ENCODE measurements at regions not wholly inside any gene's neighbourhood (a gene's known extent, or its start where the extent isn't known, plus 50 kb on each side); places are given as distances from the start of the nearest gene placed in this dataset.

GRCh38 chr4:113849771-113850170 is 88.2 kb upstream of the CAMK2D start:
- DNase-seq (ENCODE audit: low read depth), result peak; percentile 46

DNA sequence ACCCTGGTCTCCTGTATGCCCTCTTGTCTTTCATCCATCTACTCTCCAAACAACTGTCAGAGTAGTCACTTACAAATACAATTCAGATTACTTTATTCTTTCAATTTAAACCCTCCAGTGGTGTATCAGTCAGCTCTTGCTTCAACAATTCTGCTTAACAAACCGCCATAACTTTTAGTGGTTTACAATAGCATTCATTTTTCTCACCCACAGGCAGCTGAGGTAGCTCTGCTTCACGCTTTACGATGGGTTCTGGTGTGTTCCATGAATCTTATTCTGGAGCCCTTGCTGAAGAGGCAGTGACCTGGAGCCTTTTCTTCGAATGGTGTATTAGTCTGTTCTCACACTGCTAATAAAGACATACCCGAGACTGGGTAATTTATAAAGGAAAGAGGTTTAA is 86.2 kb upstream of the CAMK2D start:
- no peak for DNase-seq (ENCODE audit: low read depth)

DNA sequence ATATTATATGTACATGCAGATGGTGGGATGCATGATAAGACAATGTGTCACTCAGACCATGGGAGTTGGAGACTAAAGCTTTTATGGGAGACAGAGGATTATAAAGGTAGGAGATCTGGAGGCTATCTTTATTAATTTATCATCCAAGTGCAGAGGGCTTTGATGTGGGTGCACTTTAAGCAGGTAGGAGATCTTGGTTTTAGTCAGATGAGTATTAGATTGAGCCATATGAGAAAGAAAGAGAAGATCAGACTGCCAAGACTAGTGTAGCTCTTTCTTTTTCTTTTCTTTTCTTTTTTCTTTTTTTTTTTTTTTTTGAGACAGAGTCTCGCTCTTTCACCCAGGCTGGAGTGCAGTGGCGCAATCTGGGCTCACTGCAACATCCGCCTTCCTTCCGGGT is 84.9 kb upstream of the CAMK2D start:
- no peak for DNase-seq (ENCODE audit: low read depth)

GRCh38 chr4:113845138-113845537 is 83.6 kb upstream of the CAMK2D start:
- no peak for DNase-seq (ENCODE audit: low read depth)

GRCh38 chr4:113844369-113844768 is 82.8 kb upstream of the CAMK2D start:
- DNase-seq (ENCODE audit: low read depth), result no peak

GRCh38 chr4:113840861-113841260 is 79.3 kb upstream of the CAMK2D start:
- no peak for DNase-seq (ENCODE audit: low read depth)

- no peak for DNase-seq (ENCODE audit: low read depth)
Measured at GRCh38 chr4:113838460-113838859, 76.9 kb upstream of the CAMK2D start.

- peak; percentile 80 for DNase-seq (ENCODE audit: low read depth)
Measured at GRCh38 chr4:113837397-113837796, 75.9 kb upstream of the CAMK2D start.

DNA sequence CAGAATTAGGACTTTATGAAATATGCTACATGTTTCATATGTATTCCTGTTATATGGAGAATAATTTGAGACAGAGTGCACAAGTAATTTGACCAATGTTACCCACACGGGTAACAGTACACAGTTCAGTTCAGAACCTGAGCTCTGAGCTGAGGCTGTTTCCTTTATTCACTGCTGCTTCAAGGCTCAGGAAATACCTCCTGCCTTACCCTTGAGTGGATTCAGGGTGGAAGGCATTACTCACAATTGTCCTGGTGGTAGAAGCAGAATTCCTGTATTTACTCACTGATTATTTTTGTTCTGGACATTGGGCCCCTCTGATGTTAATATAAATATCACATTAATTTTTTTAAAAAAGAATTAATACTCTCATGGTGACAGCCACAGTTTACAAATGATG is 73.5 kb upstream of the CAMK2D start:
- DNase-seq (ENCODE audit: low read depth), result peak; percentile 13

GRCh38 chr4:113834298-113834697 is 72.8 kb upstream of the CAMK2D start:
- no peak for DNase-seq (ENCODE audit: low read depth)

DNA sequence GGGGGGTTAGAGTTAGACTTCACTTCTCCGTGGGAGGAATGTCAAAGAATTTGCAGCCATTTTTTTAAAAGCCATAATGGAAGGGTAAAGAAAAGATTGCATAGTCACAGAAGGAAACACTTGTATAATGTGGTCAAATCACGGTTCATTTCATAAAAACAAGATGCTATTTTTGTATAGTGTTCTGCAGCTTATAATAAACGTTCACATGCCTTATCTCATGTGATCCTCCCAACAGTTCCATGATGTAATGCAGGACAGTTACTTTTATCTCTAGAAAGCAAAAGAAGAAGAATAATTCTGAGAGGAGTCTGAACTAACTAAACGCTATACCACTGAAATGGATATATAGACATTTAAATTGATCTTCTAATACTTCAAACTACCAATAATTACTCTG is 71.3 kb upstream of the CAMK2D start:
- DNase-seq (ENCODE audit: low read depth), result no peak

DNA sequence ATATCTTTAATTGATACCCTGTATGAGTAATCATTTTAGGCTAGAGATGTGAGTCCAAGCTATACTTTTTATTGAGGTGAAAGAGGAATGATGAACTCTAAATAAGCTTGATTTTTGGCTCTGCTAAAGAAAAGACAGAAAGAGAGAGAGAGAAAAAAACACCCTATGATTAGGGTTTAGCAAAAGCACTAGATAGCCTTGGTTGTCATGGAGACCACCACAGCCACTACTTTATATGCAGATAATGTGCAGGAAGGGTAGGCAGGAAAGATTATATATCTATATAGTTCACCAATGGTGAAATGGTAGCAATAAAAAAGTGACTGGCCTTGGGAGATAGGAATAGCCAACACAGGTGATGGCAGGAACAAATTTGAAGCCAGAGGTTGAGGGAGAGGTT is 69.9 kb upstream of the CAMK2D start:
- DNase-seq (ENCODE audit: low read depth), result no peak

- no peak for DNase-seq (ENCODE audit: low read depth)
Measured at GRCh38 chr4:113828702-113829101, 67.2 kb upstream of the CAMK2D start.

DNA sequence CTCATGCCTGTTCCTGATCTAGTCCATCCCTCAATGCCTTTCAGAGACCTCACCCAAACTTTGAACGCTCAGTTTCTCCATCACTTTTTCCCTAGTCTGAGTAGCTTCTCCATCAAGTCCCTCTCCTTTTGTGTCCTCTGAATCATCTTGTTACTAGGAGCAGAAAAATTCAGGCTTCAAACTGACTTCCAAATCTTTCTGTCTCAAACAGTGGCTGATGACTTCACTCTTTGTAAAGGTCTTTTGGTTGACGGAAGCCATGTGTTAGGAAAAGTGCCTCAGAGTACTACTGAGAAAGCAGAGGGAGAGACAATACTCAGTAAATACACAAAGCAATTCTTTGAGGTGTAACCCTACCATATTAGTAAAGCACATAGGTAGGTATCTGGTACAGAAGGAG is 65.7 kb upstream of the CAMK2D start:
- DNase-seq (ENCODE audit: low read depth), result no peak

DNA sequence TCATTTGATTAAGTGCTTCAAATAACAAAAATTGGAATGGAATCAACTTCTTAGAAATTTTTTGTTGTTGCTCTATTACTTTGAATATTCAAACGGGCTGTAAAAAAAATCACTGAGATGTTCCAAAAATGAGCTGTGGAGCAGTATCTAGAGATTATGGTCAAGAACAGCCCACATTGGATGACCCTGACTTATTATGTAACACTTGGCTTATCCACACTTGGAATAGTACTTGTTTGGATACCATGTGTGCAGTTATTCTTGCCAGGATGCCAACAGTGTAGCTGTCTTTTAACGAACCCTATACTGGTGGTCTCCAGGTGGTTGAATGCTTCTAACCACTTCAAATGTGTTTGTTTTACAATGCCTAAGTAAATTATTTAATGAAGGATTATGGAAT is 64.9 kb upstream of the CAMK2D start:
- DNase-seq (ENCODE audit: low read depth), result no peak

DNA sequence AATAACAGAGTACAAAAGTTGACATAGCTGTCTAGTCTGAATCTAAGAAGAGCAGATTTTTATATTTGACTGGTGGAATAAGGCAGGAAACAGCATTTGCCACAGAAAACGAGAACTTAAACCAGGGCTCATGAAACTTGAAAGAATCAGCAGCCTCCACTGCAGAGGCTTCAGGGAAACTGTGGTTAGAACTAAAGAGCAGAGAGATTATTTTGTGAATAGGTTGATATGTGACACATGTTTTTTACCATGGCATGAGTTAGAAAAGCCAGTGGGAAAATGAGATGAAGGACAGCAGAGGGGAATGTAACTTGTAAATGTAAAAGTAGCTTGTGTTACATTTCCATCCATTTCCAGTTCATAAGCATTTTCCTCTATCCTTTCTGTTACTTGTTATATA is 63.7 kb upstream of the CAMK2D start:
- no peak for DNase-seq (ENCODE audit: low read depth)

GRCh38 chr4:113824396-113824795 is 62.9 kb upstream of the CAMK2D start:
- DNase-seq (ENCODE audit: low read depth), result no peak

DNA sequence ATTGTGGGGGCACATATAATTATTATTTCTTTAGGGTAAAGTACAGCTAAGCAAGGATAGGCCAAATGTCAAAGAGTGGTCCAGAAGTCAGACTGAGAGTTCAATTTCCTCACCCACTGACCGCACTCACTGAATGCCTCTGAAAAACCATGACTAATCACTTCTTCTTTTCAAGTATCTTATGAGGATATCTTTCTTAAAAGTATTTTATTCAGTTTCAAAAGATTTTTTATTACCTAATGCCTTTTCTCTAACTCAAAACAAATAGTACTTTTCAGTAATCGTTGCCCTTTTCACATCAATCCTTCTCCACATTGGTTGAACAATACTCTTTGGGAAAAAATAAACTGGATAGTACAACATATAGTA is 61.7 kb upstream of the CAMK2D start:
- peak; percentile 20 for DNase-seq (ENCODE audit: low read depth)

GRCh38 chr4:113822555-113823290 is 61.2 kb upstream of the CAMK2D start:
- no peak for DNase-seq (ENCODE audit: low read depth)

DNA sequence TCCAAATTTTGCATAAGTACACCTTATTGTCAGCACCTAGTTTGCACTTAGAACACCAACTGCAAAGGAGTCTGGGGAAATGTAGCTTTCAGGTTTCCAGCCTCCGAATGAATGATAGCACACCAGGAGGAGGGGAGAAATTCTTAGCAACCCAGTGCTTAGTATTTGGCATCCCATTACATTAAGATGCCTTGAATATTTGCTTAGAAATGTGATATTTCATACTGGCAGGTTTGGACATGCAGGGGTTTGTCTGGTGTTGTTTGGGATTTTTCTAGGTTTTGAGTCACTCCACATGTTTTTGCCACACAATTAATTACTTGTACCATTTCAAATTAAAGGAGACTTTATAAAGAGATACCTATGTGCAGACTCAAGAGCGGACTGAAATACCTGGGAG is 60.3 kb upstream of the CAMK2D start:
- no peak for DNase-seq (ENCODE audit: low read depth)

DNA sequence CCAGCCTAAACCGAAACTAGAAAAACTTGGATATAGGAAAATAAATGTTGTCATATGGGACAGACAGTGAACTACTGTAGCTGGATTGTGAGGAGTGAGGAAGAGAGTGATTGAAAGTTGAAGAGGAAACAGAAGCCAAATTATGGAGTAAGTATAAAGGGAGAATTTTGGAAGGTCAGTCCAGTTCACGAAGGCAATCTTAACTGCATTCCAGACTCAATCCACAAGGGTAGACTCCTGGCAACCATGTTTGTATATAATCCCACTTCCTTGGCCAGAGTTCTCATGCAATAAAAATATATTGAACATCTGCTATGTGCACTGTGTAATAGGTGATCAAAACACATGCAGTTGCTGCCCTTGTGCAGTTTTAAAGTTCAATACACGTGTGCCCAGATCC is 58.6 kb upstream of the CAMK2D start:
- DNase-seq (ENCODE audit: low read depth), result no peak

- no peak for DNase-seq (ENCODE audit: low read depth)
Measured at GRCh38 chr4:113815826-113816225, 54.3 kb upstream of the CAMK2D start.

DNA sequence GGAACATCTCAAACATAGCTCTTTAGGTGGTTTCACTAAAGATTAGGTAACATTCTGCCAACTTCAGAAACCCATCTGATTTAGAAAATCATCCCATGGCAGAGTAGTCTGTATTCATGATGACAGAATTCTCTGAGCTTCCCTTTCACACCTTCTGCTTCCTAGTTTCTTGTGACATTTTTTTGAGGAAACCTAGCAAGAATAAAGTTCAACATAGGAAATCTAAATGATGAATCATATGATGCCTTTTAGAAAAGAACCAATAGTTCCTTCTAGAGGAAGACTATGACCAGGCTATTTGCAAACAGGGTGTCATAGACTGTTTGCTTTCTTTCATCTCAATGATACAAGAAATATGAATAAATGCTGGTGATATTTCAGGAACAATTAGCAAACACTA is 49.8 kb upstream of the CAMK2D start:
- no peak for DNase-seq (ENCODE audit: low read depth)
